Renal pelvis (tissue), 1 donor: ENCODE measurements at regions not wholly inside any gene's neighbourhood (a gene's known extent, or its start where the extent isn't known, plus 50 kb on each side); places are given as distances from the start of the nearest gene placed in this dataset.

Experiments used
- DNase-seq: peaks from one replicate; pipeline ENCODE4 v3.0.0-alpha.2; 2013

- DNase-seq: no peak
These were observed 100.7 kb upstream of the CTTNBP2 start for GRCh38 chr7:117973975-117974374.

- DNase-seq: no peak
These were observed 101.7 kb upstream of the CTTNBP2 start for GRCh38 chr7:117974891-117975290.

- DNase-seq: no peak
These were observed 102.2 kb upstream of the CTTNBP2 start for GRCh38 chr7:117975476-117975875.

GRCh38 chr7:117979954-117980497 lies 106.8 kb upstream of the CTTNBP2 start:
- no peak for DNase-seq

GRCh38 chr7:117982071-117983055 lies 109.1 kb upstream of the CTTNBP2 start:
- peak; percentile 66 for DNase-seq

GRCh38 chr7:117986645-117987269 lies 113.5 kb upstream of the CTTNBP2 start:
- no peak for DNase-seq

GRCh38 chr7:117990834-117991233 lies 117.6 kb upstream of the CTTNBP2 start:
- DNase-seq: no peak

- DNase-seq: no peak
These were observed 119.6 kb upstream of the CTTNBP2 start for GRCh38 chr7:117992635-117993376.

- DNase-seq: peak; percentile 69
These were observed 120.2 kb upstream of the CTTNBP2 start for GRCh38 chr7:117993377-117994003.

GRCh38 chr7:117995850-117996650 lies 122.8 kb upstream of the CTTNBP2 start:
- no peak for DNase-seq

GRCh38 chr7:117997862-117998825 lies 124.9 kb upstream of the CTTNBP2 start:
- no peak for DNase-seq

GRCh38 chr7:118000480-118001202 lies 127.4 kb upstream of the CTTNBP2 start:
- DNase-seq: no peak

- no peak for DNase-seq
These were observed 130.2 kb upstream of the CTTNBP2 start for GRCh38 chr7:118003476-118003875.

GRCh38 chr7:118005026-118005425 lies 131.8 kb upstream of the CTTNBP2 start:
- DNase-seq: no peak

- no peak for DNase-seq
These were observed 133.7 kb upstream of the CTTNBP2 start for GRCh38 chr7:118006979-118007378.

- no peak for DNase-seq
These were observed 136.2 kb upstream of the CTTNBP2 start for GRCh38 chr7:118009419-118009818.

- DNase-seq: no peak
These were observed 138.4 kb upstream of the CTTNBP2 start for GRCh38 chr7:118011652-118012051.

- DNase-seq: no peak
These were observed 140.2 kb upstream of the CTTNBP2 start for GRCh38 chr7:118013252-118014010.
